Globus pallidus (tissue), 1 donor: ENCODE measurements at regions not wholly inside any gene's neighbourhood (a gene's known extent, or its start where the extent isn't known, plus 50 kb on each side); places are given as distances from the start of the nearest gene placed in this dataset.

Experiments
- DNase-seq: peaks from one replicate; pipeline ENCODE4 v3.0.0-alpha.2; 2015; ENCODE audit warnings: low spot score

- DNase-seq: no peak
Observed at GRCh38 chrX:146346102-146346501, 463.5 kb upstream of the CXorf51B start.

- no peak for DNase-seq
Observed at GRCh38 chrX:146351620-146352019, 458.0 kb upstream of the CXorf51B start.

- no peak for DNase-seq
Observed at GRCh38 chrX:146355440-146355839, 454.1 kb upstream of the CXorf51B start.

- peak; percentile 0 for DNase-seq
Observed at GRCh38 chrX:146363919-146364318, 445.7 kb upstream of the CXorf51B start.

GRCh38 chrX:146385529-146385928 is 424.0 kb upstream of the CXorf51B start:
- DNase-seq: no peak

- DNase-seq: no peak
Observed at GRCh38 chrX:146396409-146396808, 413.2 kb upstream of the CXorf51B start.

- DNase-seq: no peak
Observed at GRCh38 chrX:146409528-146409927, 400.0 kb upstream of the CXorf51B start.

- DNase-seq: no peak
Observed at GRCh38 chrX:146424422-146424821, 385.1 kb upstream of the CXorf51B start.

GRCh38 chrX:146433771-146434170 is 375.8 kb upstream of the CXorf51B start:
- DNase-seq: no peak

GRCh38 chrX:146435472-146435871 is 374.1 kb upstream of the CXorf51B start:
- no peak for DNase-seq

GRCh38 chrX:146448791-146449190 is 360.8 kb upstream of the CXorf51B start:
- no peak for DNase-seq

GRCh38 chrX:146449243-146449642 is 360.3 kb upstream of the CXorf51B start:
- DNase-seq: no peak

GRCh38 chrX:146451136-146451535 is 358.4 kb upstream of the CXorf51B start:
- no peak for DNase-seq

- DNase-seq: no peak
Observed at GRCh38 chrX:146454363-146454762, 355.2 kb upstream of the CXorf51B start.

GRCh38 chrX:146456058-146456457 is 353.5 kb upstream of the CXorf51B start:
- no peak for DNase-seq

GRCh38 chrX:146477341-146477740 is 332.2 kb upstream of the CXorf51B start:
- no peak for DNase-seq

GRCh38 chrX:146481735-146482134 is 327.8 kb upstream of the CXorf51B start:
- no peak for DNase-seq
